ENCODE measurements at regions not wholly inside any gene's neighbourhood (a gene's known extent, or its start where the extent isn't known, plus 50 kb on each side); places are given as distances from the start of the nearest gene placed in this dataset.

DNA sequence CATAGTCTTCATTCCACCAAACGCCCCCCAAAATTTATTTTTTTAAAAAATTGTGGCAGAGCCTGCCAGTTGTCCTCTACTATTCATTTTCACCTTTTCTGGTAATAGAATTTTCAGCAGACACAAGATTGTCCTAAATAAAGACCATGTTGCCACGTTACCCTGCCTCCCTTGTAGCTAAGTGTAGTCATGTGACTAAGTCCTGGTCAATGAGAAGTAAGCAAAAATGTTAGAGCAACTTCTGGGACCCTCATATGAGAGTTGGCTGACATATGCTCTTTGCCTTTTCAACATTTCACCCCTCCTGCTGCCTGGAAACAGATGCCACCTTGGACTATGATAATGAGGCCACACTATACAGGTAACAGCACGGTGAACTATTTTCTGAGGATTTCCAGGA, 203.1 kb downstream of the PIK3R1 start:
- H3K27ac Mint-ChIP-seq, result no peak overlapping the region
- intact Hi-C loops (cut with micrococcal nuclease), result no loop called here
- CTCF ChIA-PET, result interaction anchor here (1.2 kb wide), 1 partner anchor 10 kb away, joined by 3 read pairs; no protein-coding TSS in a partner anchor
- Histone ChIP-seq H3K27me3 (ENCODE audit: control insufficient read depth in 2 of 2, insufficient read depth in 2 of 2, low read length in 2 of 2) (no peaks in the 10 kb centered on the region), H3K4me3 (ENCODE audit: low read length) (no peak overlapping the region), H3K9me3 (ENCODE audit: control insufficient read depth in 2 of 3, low read length in 3 of 3) (no peaks in the 10 kb centered on the region), H3K4me1 (ENCODE audit: control insufficient read depth in 2 of 2, insufficient read depth in 2 of 2, low read length in 2 of 2) (no peaks in the 10 kb centered on the region), H3K36me3 (ENCODE audit: control insufficient read depth in 2 of 3, insufficient read depth in 3 of 3, low read length in 3 of 3) (no peaks in the 10 kb centered on the region), H3K27ac (ENCODE audit: low read depth, low read length) (no peak overlapping the region)
- no peak overlapping the region for H3K4me3 Mint-ChIP-seq
- no peaks in the 10 kb centered on the region for H3K9me3 Mint-ChIP-seq
- H3K4me1 Mint-ChIP-seq, result peaks cover 7 to 21% (median 10%) of the 10 kb centered on the region in 7 donors
- POLR2A ChIA-PET, result no interaction called here
- no peak for ATAC-seq
- peaks cover 0 to 6% (median 0%) of the 10 kb centered on the region in 5 donors for H3K27me3 Mint-ChIP-seq
- no peak for DNase-seq
- H3K36me3 Mint-ChIP-seq, result no peaks in the 10 kb centered on the region

- POLR2A ChIA-PET, result no interaction called here
- H3K27ac ChIP-seq (ENCODE audit: low read depth, low read length), result no peak overlapping the region
- Mint-ChIP-seq H3K27ac (no peak overlapping the region), H3K9me3 (no peaks in the 10 kb centered on the region), H3K27me3 (peaks cover 0 to 6% (median 0%) of the 10 kb centered on the region in 5 donors), H3K4me3 (no peak overlapping the region), H3K4me1 (peaks cover 7 to 24% (median 10%) of the 10 kb centered on the region in 7 donors), H3K36me3 (no peaks in the 10 kb centered on the region)
- H3K9me3 ChIP-seq (ENCODE audit: control insufficient read depth in 2 of 3, low read length in 3 of 3), result no peaks in the 10 kb centered on the region
- no peaks in the 10 kb centered on the region for H3K36me3 ChIP-seq (ENCODE audit: control insufficient read depth in 2 of 3, insufficient read depth in 3 of 3, low read length in 3 of 3)
- intact Hi-C loops (cut with micrococcal nuclease), result no loop called here
- no peaks in the 10 kb centered on the region for H3K27me3 ChIP-seq (ENCODE audit: control insufficient read depth in 2 of 2, insufficient read depth in 2 of 2, low read length in 2 of 2)
- ATAC-seq (no peak), DNase-seq (no peak)
- H3K4me3 ChIP-seq (ENCODE audit: low read length), result no peak overlapping the region
- CTCF ChIA-PET, result interaction anchor here (1.2 kb wide), 1 partner anchor 10 kb away, joined by 3 read pairs; no protein-coding TSS in a partner anchor
- H3K4me1 ChIP-seq (ENCODE audit: control insufficient read depth in 2 of 2, insufficient read depth in 2 of 2, low read length in 2 of 2), result no peaks in the 10 kb centered on the region
These were observed 203.6 kb downstream of the PIK3R1 start for GRCh38 chr5:68419081-68419636.

DNA sequence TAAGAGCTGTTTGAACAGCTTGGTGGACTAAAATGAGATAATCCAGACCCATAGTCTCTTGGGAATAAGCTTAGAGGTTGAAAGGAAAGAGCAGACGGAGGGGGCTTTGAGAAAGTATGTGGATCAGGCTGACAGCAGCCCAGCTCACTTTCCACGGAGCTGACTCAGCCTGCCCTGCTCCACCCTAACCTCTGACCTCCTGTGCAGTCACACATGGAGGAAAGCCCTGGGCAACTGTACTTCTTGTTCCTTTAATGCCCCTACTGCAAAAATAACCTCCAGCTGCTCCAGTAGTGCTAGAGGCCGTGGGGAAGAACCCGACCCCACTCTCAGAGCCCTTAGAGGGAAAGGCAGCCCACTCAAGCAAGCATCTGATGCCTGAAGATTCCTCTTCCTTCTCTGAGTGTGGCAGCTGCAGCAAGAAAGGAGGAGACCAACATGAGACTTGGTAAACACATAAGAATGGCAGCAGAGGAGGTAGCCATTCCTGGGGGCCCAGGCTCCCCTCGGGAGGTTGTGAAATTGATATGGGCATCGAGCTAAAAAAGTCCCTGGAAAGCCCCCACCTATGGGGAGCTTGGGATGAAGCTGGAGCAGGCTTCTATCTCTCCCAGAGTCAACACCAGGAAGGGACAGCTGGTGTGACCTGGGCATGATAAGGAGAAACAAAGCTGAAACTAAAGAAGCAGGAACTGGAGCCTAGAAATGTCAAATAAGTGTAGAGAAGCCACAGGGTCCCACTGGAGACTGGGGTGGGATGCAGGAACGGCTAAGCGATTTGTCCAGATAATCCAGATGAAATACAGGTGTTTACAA, 204.3 kb downstream of the PIK3R1 start:
- no peak for ATAC-seq
- Mint-ChIP-seq H3K4me1 (peaks cover 8 to 28% (median 12%) of the 10 kb centered on the region in 7 donors), H3K36me3 (no peaks in the 10 kb centered on the region), H3K27ac (peak overlapping the region in 1 of 9 donors; percentile 26), H3K9me3 (no peaks in the 10 kb centered on the region), H3K27me3 (peaks cover 0 to 6% (median 0%) of the 10 kb centered on the region in 5 donors), H3K4me3 (no peak overlapping the region)
- H3K4me3 ChIP-seq (ENCODE audit: low read length), result no peak overlapping the region
- H3K4me1 ChIP-seq (ENCODE audit: control insufficient read depth in 2 of 2, insufficient read depth in 2 of 2, low read length in 2 of 2), result peaks cover 0 to 2% of the 10 kb centered on the region in 2 donors
- intact Hi-C loops (cut with micrococcal nuclease), result no loop called here
- no peak overlapping the region for H3K27ac ChIP-seq (ENCODE audit: low read depth, low read length)
- H3K27me3 ChIP-seq (ENCODE audit: control insufficient read depth in 2 of 2, insufficient read depth in 2 of 2, low read length in 2 of 2), result no peaks in the 10 kb centered on the region
- H3K9me3 ChIP-seq (ENCODE audit: control insufficient read depth in 2 of 3, low read length in 3 of 3), result no peaks in the 10 kb centered on the region
- ChIA-PET POLR2A (no interaction called here), CTCF (interaction anchor here (1.2 kb wide), 1 partner anchor 11 kb away, joined by 3 read pairs; no protein-coding TSS in a partner anchor)
- no peaks in the 10 kb centered on the region for H3K36me3 ChIP-seq (ENCODE audit: control insufficient read depth in 2 of 3, insufficient read depth in 3 of 3, low read length in 3 of 3)
- no peak for DNase-seq

GRCh38 chr5:68420476-68421344, 205.2 kb downstream of the PIK3R1 start:
- Histone ChIP-seq H3K4me1 (ENCODE audit: control insufficient read depth in 2 of 2, insufficient read depth in 2 of 2, low read length in 2 of 2) (peaks cover 6 to 11% of the 10 kb centered on the region in 2 donors), H3K27ac (ENCODE audit: low read depth, low read length) (no peak overlapping the region), H3K4me3 (ENCODE audit: low read length) (no peak overlapping the region), H3K9me3 (ENCODE audit: control insufficient read depth in 2 of 3, low read length in 3 of 3) (no peaks in the 10 kb centered on the region), H3K36me3 (ENCODE audit: control insufficient read depth in 2 of 3, insufficient read depth in 3 of 3, low read length in 3 of 3) (no peaks in the 10 kb centered on the region), H3K27me3 (ENCODE audit: control insufficient read depth in 2 of 2, insufficient read depth in 2 of 2, low read length in 2 of 2) (no peaks in the 10 kb centered on the region)
- peaks cover 0 to 6% (median 0%) of the 10 kb centered on the region in 5 donors for H3K27me3 Mint-ChIP-seq
- ATAC-seq, result no peak
- ChIA-PET POLR2A (no interaction called here), CTCF (interaction anchor here (1.5 kb wide), 1 partner anchor 10 kb away, joined by 7 read pairs; no protein-coding TSS in a partner anchor)
- H3K36me3 Mint-ChIP-seq, result no peaks in the 10 kb centered on the region
- H3K4me1 Mint-ChIP-seq, result peaks cover 11 to 29% (median 14%) of the 10 kb centered on the region in 7 donors
- DNase-seq, result no peak
- H3K9me3 Mint-ChIP-seq, result no peaks in the 10 kb centered on the region
- peak overlapping the region in 1 of 9 donors; percentile 9 for H3K27ac Mint-ChIP-seq
- intact Hi-C loops (cut with micrococcal nuclease), result no loop called here
- no peak overlapping the region for H3K4me3 Mint-ChIP-seq

- CTCF ChIA-PET, result interaction anchor here (1.5 kb wide), 1 partner anchor 9 kb away, joined by 7 read pairs; no protein-coding TSS in a partner anchor
These were observed 206.1 kb downstream of the PIK3R1 start for GRCh38 chr5:68421485-68422220.

More at GRCh38 chr5:68421485-68422220, 206.1 kb downstream of the PIK3R1 start:
- Histone ChIP-seq H3K27me3 (ENCODE audit: control insufficient read depth in 2 of 2, insufficient read depth in 2 of 2, low read length in 2 of 2) (no peaks in the 10 kb centered on the region), H3K27ac (ENCODE audit: low read depth, low read length) (no peak overlapping the region), H3K4me1 (ENCODE audit: control insufficient read depth in 2 of 2, insufficient read depth in 2 of 2, low read length in 2 of 2) (peaks cover 8 to 20% of the 10 kb centered on the region in 2 donors), H3K4me3 (ENCODE audit: low read length) (no peak overlapping the region), H3K36me3 (ENCODE audit: control insufficient read depth in 2 of 3, insufficient read depth in 3 of 3, low read length in 3 of 3) (no peaks in the 10 kb centered on the region), H3K9me3 (ENCODE audit: control insufficient read depth in 2 of 3, low read length in 3 of 3) (no peaks in the 10 kb centered on the region)
- Mint-ChIP-seq H3K27me3 (peaks cover 0 to 6% (median 0%) of the 10 kb centered on the region in 5 donors), H3K36me3 (no peaks in the 10 kb centered on the region), H3K27ac (peak overlapping the region in 1 of 9 donors; percentile 4), H3K9me3 (no peaks in the 10 kb centered on the region), H3K4me3 (no peak overlapping the region), H3K4me1 (peaks cover 11 to 34% (median 19%) of the 10 kb centered on the region in 7 donors)
- DNase-seq (no peak), ATAC-seq (no peak)
- intact Hi-C loops (cut with micrococcal nuclease), result no loop called here
- POLR2A ChIA-PET, result no interaction called here

All from naive thymus-derived CD4-positive, alpha-beta T cell (primary cell).